SK-N-SH (cell line): ENCODE measurements at regions not wholly inside any gene's neighbourhood (a gene's known extent, or its start where the extent isn't known, plus 50 kb on each side); places are given as distances from the start of the nearest gene placed in this dataset.

ENCODE experiments used
- CTCF ChIA-PET: fragments of 300-600, 350-600 bp; formaldehyde crosslinking; extraction: SDS; loops from one replicate; lab custom pipeline; 2021; lab: Yijun Ruan, JAX
- POLR2A ChIA-PET: fragments of 350-600 bp; sonication (Branson Sonifier 250); formaldehyde crosslinking; extraction: SDS; loops from one replicate; lab custom pipeline; 2020; ENCODE audit warnings: antibody characterized with exemption, inconsistent platforms; lab: Yijun Ruan, JAX
- DNase-seq: peaks from one replicate; pipeline ENCODE4 v3.0.0; 2012
- H2AFZ ChIP-seq: fragments of 200-600 bp; sonication (generic); 2 replicates; pipeline ENCODE4 v1.8.1; 2016; ENCODE audit warnings: antibody characterized with exemption, mild to moderate bottlenecking, low read depth
- H3F3A ChIP-seq: fragments of 200-600 bp; sonication (generic); replicated peaks from 2 replicates; pipeline ENCODE3; 2016; ENCODE audit warnings: antibody characterized with exemption, mild to moderate bottlenecking; ENCODE audit not compliant: insufficient read depth
- H3K27ac ChIP-seq, 2 experiments: fragments of 200-500 bp in 1 of 2; fragments of 200-600 bp in 1 of 2; sonication (Bioruptor generic) in 1 of 2; sonication (generic), shearing (Covaris generic) in 1 of 2; 2 replicates each; pipeline versions ENCODE4 v1.5.1 to v1.6.1; 2014 to 2016; ENCODE audit warnings: low read depth in 2 of 2, inconsistent platforms in 1 of 2, low read length in 1 of 2, mild to moderate bottlenecking in 1 of 2, mixed read lengths in 1 of 2
- H3K27me3 ChIP-seq: fragments of 200-600 bp; sonication (generic), shearing (Covaris generic); 2 replicates; pipeline ENCODE4 v1.6.1; 2016; ENCODE audit warnings: mixed run types; ENCODE audit not compliant: insufficient read depth
- H3K36me3 ChIP-seq, 2 experiments: fragments of 200-500 bp in 1 of 2; fragments of 200-600 bp in 1 of 2; sonication (Bioruptor generic) in 1 of 2; sonication (generic) in 1 of 2; replicated peaks in 1 of 2; 2 replicates each; pipeline versions ENCODE3 to v1.5.1; 2014 to 2016; ENCODE audit warnings: low read length in 1 of 2, mild to moderate bottlenecking in 1 of 2; ENCODE audit not compliant: insufficient read depth in 2 of 2, control insufficient read depth in 1 of 2
- H3K4me1 ChIP-seq, 2 experiments: fragments of 200-500 bp in 1 of 2; fragments of 200-600 bp in 1 of 2; sonication (Bioruptor generic) in 1 of 2; sonication (generic), shearing (Covaris generic) in 1 of 2; 2 replicates each; pipeline versions ENCODE4 v1.5.1 to v1.6.1; 2014 to 2016; ENCODE audit warnings: low read depth in 1 of 2, low read length in 1 of 2, mixed run types in 1 of 2; ENCODE audit not compliant: insufficient read depth in 2 of 2, control insufficient read depth in 1 of 2
- H3K4me2 ChIP-seq: fragments of 200-600 bp; sonication (generic), shearing (Covaris generic); 2 replicates; pipeline ENCODE4 v1.6.1; 2017; ENCODE audit warnings: mixed run types
- H3K4me3 ChIP-seq, 2 experiments: fragments of 200-500 bp in 1 of 2; fragments of 200-600 bp in 1 of 2; sonication (Bioruptor generic) in 1 of 2; sonication (generic), shearing (Covaris generic) in 1 of 2; 2 replicates each; pipeline versions ENCODE4 v1.5.1 to v1.8.1; 2014 to 2016; ENCODE audit warnings: low read depth in 2 of 2, inconsistent platforms in 1 of 2, low read length in 1 of 2, mild to moderate bottlenecking in 1 of 2, mixed read lengths in 1 of 2, moderate library complexity in 1 of 2
- H3K79me2 ChIP-seq: fragments of 200-600 bp; sonication (generic); 2 replicates; pipeline ENCODE4 v1.8.1; 2017; ENCODE audit warnings: mild to moderate bottlenecking; ENCODE audit not compliant: insufficient read depth
- H3K9ac ChIP-seq: fragments of 200-600 bp; sonication (generic); 2 replicates; pipeline ENCODE4 v1.6.1; 2017; ENCODE audit warnings: mixed run types
- H3K9me2 ChIP-seq: fragments of 200-600 bp; sonication (generic); 2 replicates; pipeline ENCODE4 v1.6.1; 2017; ENCODE audit warnings: mixed run types
- H3K9me3 ChIP-seq: fragments of 200-600 bp; sonication (generic); 2 replicates; pipeline ENCODE4 v1.6.1; 2017; ENCODE audit warnings: mixed run types, mild to moderate bottlenecking, moderate library complexity
- H4K20me1 ChIP-seq: fragments of 200-600 bp; sonication (generic); 2 replicates; pipeline ENCODE4 v1.6.1; 2017; ENCODE audit warnings: mild to moderate bottlenecking, mixed run types; ENCODE audit not compliant: insufficient read depth
- CHD2 ChIP-seq: fragments of 150-350 bp; IDR thresholded peaks from 2 replicates; pipeline ENCODE4 v1.6.1; 2018; ENCODE audit warnings: low read length; ENCODE audit not compliant: partially characterized antibody
- CTCF ChIP-seq: fragments of 200-600 bp; sonication (generic); IDR thresholded peaks from 2 replicates; pipeline ENCODE4 v1.6.1; 2017; ENCODE audit warnings: antibody characterized with exemption, mild to moderate bottlenecking, moderate library complexity
- ELF1 ChIP-seq: IDR thresholded peaks from 2 replicates; pipeline ENCODE4 v1.4.0; 2012
- EP300 ChIP-seq, 2 experiments: IDR thresholded peaks; 2 replicates each; pipeline versions ENCODE4 v1.4.0 to v1.6.1; 2012; ENCODE audit warnings: borderline replicate concordance in 1 of 2, low read depth in 1 of 2, low read length in 1 of 2
- EZH2phosphoT487 ChIP-seq: fragments of 200-600 bp; sonication (generic); IDR thresholded peaks from 2 replicates; pipeline ENCODE4 v1.6.1; 2017; ENCODE audit warnings: low read depth, mixed run types, mild to moderate bottlenecking, antibody characterized with exemption, moderate library complexity, borderline replicate concordance
- FOSL2 ChIP-seq: IDR thresholded peaks from 2 replicates; pipeline ENCODE4 v1.4.0; 2012; ENCODE audit warnings: low read depth, mild to moderate bottlenecking, moderate library complexity, borderline replicate concordance
- FOXJ3 ChIP-seq: sonication (generic); formaldehyde crosslinking; IDR thresholded peaks from 2 replicates; pipeline ENCODE4 v1.5.1; 2020; ENCODE audit warnings: mild to moderate bottlenecking, missing genetic modification reagents
- FOXM1 ChIP-seq: IDR thresholded peaks from 2 replicates; pipeline ENCODE4 v1.4.0; 2012; ENCODE audit warnings: low read depth, mild to moderate bottlenecking
- GABPA ChIP-seq: IDR thresholded peaks from 2 replicates; pipeline ENCODE4 v1.4.0; 2012; ENCODE audit warnings: low read depth, mild to moderate bottlenecking
- JUND ChIP-seq: IDR thresholded peaks from 2 replicates; pipeline ENCODE4 v1.4.0; 2012
- MAX ChIP-seq: IDR thresholded peaks from 2 replicates; pipeline ENCODE4 v1.4.0; 2012; ENCODE audit warnings: low read depth
- MXI1 ChIP-seq: IDR thresholded peaks from 2 replicates; pipeline ENCODE4 v1.6.1; 2012; ENCODE audit warnings: mild to moderate bottlenecking, low read depth, low read length, improper control_type of control experiment
- NFIC ChIP-seq: IDR thresholded peaks from 2 replicates; pipeline ENCODE4 v1.4.0; 2012; ENCODE audit warnings: borderline replicate concordance
- NRF1 ChIP-seq: IDR thresholded peaks from 2 replicates; pipeline ENCODE4 v1.6.1; 2012; ENCODE audit warnings: low read depth, mild to moderate bottlenecking, low read length
- PBX3 ChIP-seq: IDR thresholded peaks from 2 replicates; pipeline ENCODE4; 2012
- POLR2AphosphoS5 ChIP-seq: IDR thresholded peaks from 2 replicates; pipeline ENCODE4 v1.6.1; 2012; ENCODE audit warnings: low read depth, low read length
- RCOR1 ChIP-seq: fragments of 150-350 bp; IDR thresholded peaks from 2 replicates; pipeline ENCODE4 v1.6.1; 2017; ENCODE audit warnings: antibody characterized with exemption, low read length
- RXRA ChIP-seq: IDR thresholded peaks from 2 replicates; pipeline ENCODE4 v1.4.0; 2012; ENCODE audit warnings: low read depth, mild to moderate bottlenecking, borderline replicate concordance
- SIN3A ChIP-seq: IDR thresholded peaks from 2 replicates; pipeline ENCODE4 v1.6.1; 2012; ENCODE audit warnings: low read depth, mild to moderate bottlenecking, low read length, moderate library complexity, borderline replicate concordance
- SMC3 ChIP-seq: IDR thresholded peaks from 2 replicates; pipeline ENCODE4 v1.6.1; 2012; ENCODE audit warnings: low read depth, low read length, improper control_type of control experiment
- TAF1 ChIP-seq: IDR thresholded peaks from 2 replicates; pipeline ENCODE4 v1.6.1; 2012; ENCODE audit warnings: low read depth, mild to moderate bottlenecking, low read length, moderate library complexity, borderline replicate concordance
- TCF12 ChIP-seq: IDR thresholded peaks from 2 replicates; pipeline ENCODE4 v1.4.0; 2012
- USF1 ChIP-seq: IDR thresholded peaks from 2 replicates; pipeline ENCODE4 v1.4.0; 2012; ENCODE audit warnings: low read depth, borderline replicate concordance
- WGBS: methylation state at CpG from one replicate; pipeline ENCODE4 v1.1.6; 2017; ENCODE audit warnings: low lambda C conversion rate; 5-methylcytosine and 5-hydroxymethylcytosine counted together

GRCh38 chr20:58583586-58583985 is 67.5 kb upstream of the STX16 start:
- DNase-seq = no peak
- peaks cover 0 to 6% of the 10 kb centered on the region in 2 experiments; a peak in 1 of 4 replicates for H3K4me1 ChIP-seq
- H3K9me3 ChIP-seq = no peaks in the 10 kb centered on the region
- ChIA-PET CTCF (no interaction called here), POLR2A (no interaction called here)
- H4K20me1 ChIP-seq = no peaks in the 10 kb centered on the region
- no peak overlapping the region for H2AFZ ChIP-seq
- no peaks in the 10 kb centered on the region for H3F3A ChIP-seq
- no peaks in the 10 kb centered on the region for H3K36me3 ChIP-seq
- H3K9me2 ChIP-seq = no peaks in the 10 kb centered on the region
- no peak overlapping the region for H3K27ac ChIP-seq
- 90% methylated on average over 4 of the region's 8 CpGs for WGBS
- H3K27me3 ChIP-seq = no peaks in the 10 kb centered on the region
- no peaks in the 10 kb centered on the region for H3K79me2 ChIP-seq
- no peak overlapping the region for H3K9ac ChIP-seq
- no peak for TF ChIP-seq EP300 (IDR thresholded peaks at IDR 0.05; ENCODE audit: borderline replicate concordance in 1 of 2, low read depth in 1 of 2, low read length in 1 of 2)
- TF ChIP-seq MAX = no peak
- no peak for TF ChIP-seq ELF1
- no peak for TF ChIP-seq SIN3A
- no peak for TF ChIP-seq JUND
- no peak for TF ChIP-seq NFIC
- no peak for TF ChIP-seq USF1
- H3K4me2 ChIP-seq = no peak overlapping the region
- H3K4me3 ChIP-seq = no peak overlapping the region

- no peak for DNase-seq
- H3K79me2 ChIP-seq = no peaks in the 10 kb centered on the region
- H3K9me2 ChIP-seq = no peaks in the 10 kb centered on the region
- H3K27me3 ChIP-seq = no peaks in the 10 kb centered on the region
- H3K4me3 ChIP-seq = no peak overlapping the region
- POLR2A ChIA-PET = no interaction called here
- no peak overlapping the region for H3K27ac ChIP-seq
- TF ChIP-seq NFIC (no peak; the same call in 1 of the 2 replicates), FOXJ3 (CRISPR knock-in tag) (no peak), POLR2AphosphoS5 (no peak), FOSL2 (no peak), TAF1 (no peak), TCF12 (no peak), ELF1 (no peak), MXI1 (no peak), USF1 (no peak), FOXM1 (no peak), EZH2phosphoT487 (no peak), RXRA (no peak), GABPA (no peak), RCOR1 (no peak), CTCF (no peak), PBX3 (no peak), SMC3 (no peak), CHD2 (no peak), NRF1 (no peak)
- TF ChIP-seq, all 33 proteins: peak for 0
- Histone ChIP-seq H3K4me2 (no peak overlapping the region), H3K4me1 (peaks cover 0 to 6% of the 10 kb centered on the region in 2 experiments; a peak in 1 of 4 replicates), H3F3A (no peaks in the 10 kb centered on the region), H3K9me3 (no peaks in the 10 kb centered on the region), H3K36me3 (no peaks in the 10 kb centered on the region), H3K9ac (no peak overlapping the region), H4K20me1 (no peaks in the 10 kb centered on the region), H2AFZ (no peak overlapping the region)
- CTCF ChIA-PET = no interaction called here
- WGBS = 58% methylated on average over 13 of the region's 13 CpGs
These were observed 67.9 kb upstream of the STX16 start for GRCh38 chr20:58583176-58583575.
